OCI-LY3 (cell line): ENCODE measurements at regions not wholly inside any gene's neighbourhood (a gene's known extent, or its start where the extent isn't known, plus 50 kb on each side); places are given as distances from the start of the nearest gene placed in this dataset.

Experiments
- CTCF ChIP-seq: fragments of 200-600, 300-600 bp; sonication (generic); IDR thresholded peaks from 2 replicates; pipeline ENCODE4 v1.5.1; 2014; ENCODE audit warnings: antibody characterized with exemption, low read length, low read depth
- EZH2phosphoT487 ChIP-seq: fragments of 200-600 bp; shearing (Covaris generic); IDR thresholded peaks from 2 replicates; pipeline ENCODE4 v1.6.1; 2018; ENCODE audit warnings: antibody characterized with exemption, mixed run types, low read depth

- TF ChIP-seq CTCF (no peak), EZH2phosphoT487 (no peak)
Observed at GRCh38 chr9:126198854-126199253, 127.8 kb upstream of the MVB12B start.
